ENCODE measurements at regions not wholly inside any gene's neighbourhood (a gene's known extent, or its start where the extent isn't known, plus 50 kb on each side); places are given as distances from the start of the nearest gene placed in this dataset.

GRCh38 chr9:89896806-89897340 lies 292.1 kb downstream of the GADD45G start:
- TF ChIP-seq CTCF (IDR thresholded peaks at IDR 0.05) (no peak), EP300 (IDR thresholded peaks at IDR 0.05) (no peak), POLR2A (IDR thresholded peaks at IDR 0.05) (no peak)

Measured in upper lobe of left lung (tissue), 4 donors.